GM23338 (cell line): ENCODE measurements at regions not wholly inside any gene's neighbourhood (a gene's known extent, or its start where the extent isn't known, plus 50 kb on each side); places are given as distances from the start of the nearest gene placed in this dataset.

ENCODE experiments used
- ATAC-seq: fragments of 200-7000 bp; cut with Tn5 transposase; 3 replicates; pipeline ENCODE4 v1.9.1; 2020
- DNase-seq: peaks from one replicate; pipeline ENCODE4 v3.0.0-alpha.2; 2015; ENCODE audit warnings: low spot score
- H2AFZ ChIP-seq: fragments of 200-600 bp; sonication (generic); 2 replicates; pipeline ENCODE4 v1.8.0; 2016; ENCODE audit warnings: antibody characterized with exemption, mild to moderate bottlenecking, moderate library complexity
- H3F3A ChIP-seq: fragments of 200-600 bp; sonication (generic); replicated peaks from 2 replicates; pipeline ENCODE4 v1.8.0; 2017; ENCODE audit warnings: antibody characterized with exemption, mixed run types, low read depth
- H3K27ac ChIP-seq: fragments of 200-600 bp; sonication (generic); 2 replicates; pipeline ENCODE4 v1.6.1; 2016; ENCODE audit warnings: low read depth
- H3K27me3 ChIP-seq: fragments of 200-600 bp; sonication (generic); 2 replicates; pipeline ENCODE4 v1.8.0; 2016; ENCODE audit warnings: mild to moderate bottlenecking, mixed run types, moderate library complexity; ENCODE audit not compliant: insufficient read depth
- H3K36me3 ChIP-seq: fragments of 200-600 bp; sonication (generic); 2 replicates; pipeline ENCODE4 v1.8.0; 2016; ENCODE audit warnings: mild to moderate bottlenecking; ENCODE audit not compliant: insufficient read depth
- H3K4me1 ChIP-seq: fragments of 200-600 bp; sonication (generic); 2 replicates; pipeline ENCODE4 v1.8.0; 2016; ENCODE audit warnings: mild to moderate bottlenecking, moderate library complexity; ENCODE audit not compliant: insufficient read depth
- H3K4me2 ChIP-seq: fragments of 200-600 bp; sonication (generic); 2 replicates; pipeline ENCODE4 v1.7.1; 2017; ENCODE audit warnings: mixed run types
- H3K4me3 ChIP-seq: fragments of 200-600 bp; sonication (generic); 2 replicates; pipeline ENCODE4 v1.6.1; 2016; ENCODE audit warnings: mixed run types
- H3K79me2 ChIP-seq: fragments of 200-600 bp; sonication (generic); replicated peaks from 2 replicates; pipeline ENCODE4 v1.8.0; 2017; ENCODE audit warnings: mild to moderate bottlenecking; ENCODE audit not compliant: insufficient read depth
- H3K9me2 ChIP-seq: fragments of 200-600 bp; sonication (generic); 2 replicates; pipeline ENCODE4 v1.8.0; 2017; ENCODE audit not compliant: insufficient read depth
- H4K20me1 ChIP-seq: fragments of 200-600 bp; sonication (generic); replicated peaks from 2 replicates; pipeline ENCODE4 v1.8.0; 2017; ENCODE audit warnings: mild to moderate bottlenecking; ENCODE audit not compliant: insufficient read depth
- H3K27ac Mint-ChIP-seq: 2 replicates; pipeline ENCODE4 v1.8.0; 2020; ENCODE audit warnings: inconsistent platforms, mild to moderate bottlenecking, moderate library complexity, mixed read lengths
- H3K27me3 Mint-ChIP-seq: 3 replicates; pipeline ENCODE4 v1.8.0; 2022; ENCODE audit warnings: low read depth, mild to moderate bottlenecking, moderate library complexity, mixed read lengths, inconsistent platforms; ENCODE audit not compliant: insufficient read depth, poor library complexity
- H3K36me3 Mint-ChIP-seq: 3 replicates; pipeline ENCODE4 v1.8.0; 2021; ENCODE audit warnings: low read depth, mild to moderate bottlenecking, inconsistent platforms, moderate library complexity, mixed read lengths
- H3K4me1 Mint-ChIP-seq: 3 replicates; pipeline ENCODE4 v1.8.0; 2020; ENCODE audit warnings: mild to moderate bottlenecking, inconsistent platforms, mixed read lengths
- H3K4me3 Mint-ChIP-seq: 3 replicates; pipeline ENCODE4 v1.8.0; 2021; ENCODE audit warnings: moderate library complexity, mild to moderate bottlenecking, inconsistent platforms, mixed read lengths
- H3K9me3 Mint-ChIP-seq: 3 replicates; pipeline ENCODE4 v1.8.0; 2020; ENCODE audit warnings: moderate library complexity, mild to moderate bottlenecking, inconsistent platforms, mixed read lengths
- CREB1 ChIP-seq: fragments of 250-450 bp; sonication (Bioruptor Pico); IDR thresholded peaks from 2 replicates; pipeline ENCODE4 v1.5.0; 2020; ENCODE audit warnings: low read depth, mild to moderate bottlenecking, moderate library complexity
- CTCF ChIP-seq, 2 experiments: fragments of 200-600 bp in 1 of 2; sonication (generic) in 1 of 2; conservative IDR thresholded peaks; 2 replicates each; pipeline versions ENCODE4 v1.5.1 to v1.6.1; 2016 to 2017; ENCODE audit warnings: antibody characterized with exemption in 2 of 2, low read depth in 2 of 2, mild to moderate bottlenecking in 2 of 2, moderate library complexity in 1 of 2
- ETS1 ChIP-seq: IDR thresholded peaks from 2 replicates; pipeline ENCODE4 v1.6.1; 2016; ENCODE audit warnings: antibody characterized with exemption
- EZH2 ChIP-seq: fragments of 200-600 bp; sonication (generic); IDR thresholded peaks from one replicate; pipeline ENCODE4 v1.8.0; 2017; ENCODE audit warnings: antibody characterized with exemption, mild to moderate bottlenecking, low read depth; ENCODE audit not compliant: unreplicated experiment
- EZH2phosphoT487 ChIP-seq: fragments of 200-600 bp; sonication (generic); IDR thresholded peaks from one replicate; pipeline ENCODE4 v1.8.1; 2018; ENCODE audit warnings: antibody characterized with exemption; ENCODE audit not compliant: unreplicated experiment
- JUNB ChIP-seq: IDR thresholded peaks from one replicate; pipeline ENCODE4 v1.6.1; 2016; ENCODE audit warnings: antibody characterized with exemption; ENCODE audit not compliant: unreplicated experiment
- NANOG ChIP-seq: IDR thresholded peaks from 2 replicates; pipeline ENCODE4 v1.6.1; 2016; ENCODE audit warnings: antibody characterized with exemption, borderline replicate concordance
- POLR2AphosphoS5 ChIP-seq: IDR thresholded peaks from 2 replicates; pipeline ENCODE4 v1.6.1; 2016; ENCODE audit warnings: antibody characterized with exemption, low read depth
- REST ChIP-seq: IDR thresholded peaks from one replicate; pipeline ENCODE4 v1.6.1; 2018; ENCODE audit warnings: antibody characterized with exemption; ENCODE audit not compliant: unreplicated experiment
- STAT1 ChIP-seq: IDR thresholded peaks from one replicate; pipeline ENCODE4 v1.6.1; 2016; ENCODE audit warnings: antibody characterized with exemption; ENCODE audit not compliant: unreplicated experiment
- ZNF114 ChIP-seq: fragments of 250-450 bp; sonication (Bioruptor Pico); IDR thresholded peaks from 2 replicates; pipeline ENCODE4 v1.5.0; 2020; ENCODE audit warnings: mild to moderate bottlenecking, moderate library complexity
- ZNF331 ChIP-seq: fragments of 250-450 bp; sonication (Bioruptor Pico); IDR thresholded peaks from 2 replicates; pipeline ENCODE4 v1.5.0; 2020; ENCODE audit warnings: low read depth, mild to moderate bottlenecking, moderate library complexity
- TF ChIP-seq, protein P1 (sequence below): fragments of 250-450 bp; sonication (Bioruptor Pico); IDR thresholded peaks from 2 replicates; pipeline ENCODE4 v1.5.0; 2020; ENCODE audit warnings: mild to moderate bottlenecking, moderate library complexity

DNA sequence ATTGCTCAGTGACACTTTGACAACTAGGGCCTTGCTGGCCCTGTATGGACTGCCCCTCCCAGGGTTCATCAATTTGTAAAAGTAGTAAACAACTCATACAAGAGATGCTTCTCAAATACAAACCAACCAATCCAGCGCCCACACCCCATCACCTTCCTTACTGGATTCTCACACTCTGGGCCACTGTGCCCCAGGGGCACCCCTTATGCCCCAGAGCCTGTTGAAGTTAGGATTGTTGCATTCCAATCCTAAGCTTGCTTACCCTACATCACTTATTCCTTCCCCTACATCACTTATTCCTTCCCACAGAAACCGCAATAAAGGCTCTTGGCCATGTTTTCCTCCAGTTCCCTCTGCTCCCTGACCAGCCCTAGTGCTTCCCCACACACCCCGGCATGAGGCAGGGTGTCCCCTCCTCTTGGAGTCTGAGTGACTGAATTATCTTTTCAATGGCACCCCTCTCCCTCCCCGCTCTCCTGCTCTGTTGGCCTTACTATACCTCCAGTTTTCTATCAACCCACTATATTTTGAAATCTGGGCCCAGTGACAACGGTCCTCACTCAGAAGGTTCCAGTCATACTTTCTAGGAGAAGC, 182.4 kb upstream of the S1PR3 start:
- no peaks in the 10 kb centered on the region for H3K79me2 ChIP-seq
- no peak overlapping the region for H3K27ac ChIP-seq
- H3K27me3 Mint-ChIP-seq: peaks cover 5% of the 10 kb centered on the region
- TF ChIP-seq NANOG (no peak), ZNF331 (CRISPR knock-in tag) (no peak), EZH2phosphoT487 (no peak), ETS1 (no peak), ZNF114 (CRISPR knock-in tag) (no peak), JUNB (no peak), CREB1 (no peak), STAT1 (no peak), CTCF (conservative IDR thresholded peaks at IDR 0.05; ENCODE audit: low read depth in 2 of 2) (no peak), REST (no peak), POLR2AphosphoS5 (no peak), EZH2 (no peak)
- TF ChIP-seq, protein P1, sequence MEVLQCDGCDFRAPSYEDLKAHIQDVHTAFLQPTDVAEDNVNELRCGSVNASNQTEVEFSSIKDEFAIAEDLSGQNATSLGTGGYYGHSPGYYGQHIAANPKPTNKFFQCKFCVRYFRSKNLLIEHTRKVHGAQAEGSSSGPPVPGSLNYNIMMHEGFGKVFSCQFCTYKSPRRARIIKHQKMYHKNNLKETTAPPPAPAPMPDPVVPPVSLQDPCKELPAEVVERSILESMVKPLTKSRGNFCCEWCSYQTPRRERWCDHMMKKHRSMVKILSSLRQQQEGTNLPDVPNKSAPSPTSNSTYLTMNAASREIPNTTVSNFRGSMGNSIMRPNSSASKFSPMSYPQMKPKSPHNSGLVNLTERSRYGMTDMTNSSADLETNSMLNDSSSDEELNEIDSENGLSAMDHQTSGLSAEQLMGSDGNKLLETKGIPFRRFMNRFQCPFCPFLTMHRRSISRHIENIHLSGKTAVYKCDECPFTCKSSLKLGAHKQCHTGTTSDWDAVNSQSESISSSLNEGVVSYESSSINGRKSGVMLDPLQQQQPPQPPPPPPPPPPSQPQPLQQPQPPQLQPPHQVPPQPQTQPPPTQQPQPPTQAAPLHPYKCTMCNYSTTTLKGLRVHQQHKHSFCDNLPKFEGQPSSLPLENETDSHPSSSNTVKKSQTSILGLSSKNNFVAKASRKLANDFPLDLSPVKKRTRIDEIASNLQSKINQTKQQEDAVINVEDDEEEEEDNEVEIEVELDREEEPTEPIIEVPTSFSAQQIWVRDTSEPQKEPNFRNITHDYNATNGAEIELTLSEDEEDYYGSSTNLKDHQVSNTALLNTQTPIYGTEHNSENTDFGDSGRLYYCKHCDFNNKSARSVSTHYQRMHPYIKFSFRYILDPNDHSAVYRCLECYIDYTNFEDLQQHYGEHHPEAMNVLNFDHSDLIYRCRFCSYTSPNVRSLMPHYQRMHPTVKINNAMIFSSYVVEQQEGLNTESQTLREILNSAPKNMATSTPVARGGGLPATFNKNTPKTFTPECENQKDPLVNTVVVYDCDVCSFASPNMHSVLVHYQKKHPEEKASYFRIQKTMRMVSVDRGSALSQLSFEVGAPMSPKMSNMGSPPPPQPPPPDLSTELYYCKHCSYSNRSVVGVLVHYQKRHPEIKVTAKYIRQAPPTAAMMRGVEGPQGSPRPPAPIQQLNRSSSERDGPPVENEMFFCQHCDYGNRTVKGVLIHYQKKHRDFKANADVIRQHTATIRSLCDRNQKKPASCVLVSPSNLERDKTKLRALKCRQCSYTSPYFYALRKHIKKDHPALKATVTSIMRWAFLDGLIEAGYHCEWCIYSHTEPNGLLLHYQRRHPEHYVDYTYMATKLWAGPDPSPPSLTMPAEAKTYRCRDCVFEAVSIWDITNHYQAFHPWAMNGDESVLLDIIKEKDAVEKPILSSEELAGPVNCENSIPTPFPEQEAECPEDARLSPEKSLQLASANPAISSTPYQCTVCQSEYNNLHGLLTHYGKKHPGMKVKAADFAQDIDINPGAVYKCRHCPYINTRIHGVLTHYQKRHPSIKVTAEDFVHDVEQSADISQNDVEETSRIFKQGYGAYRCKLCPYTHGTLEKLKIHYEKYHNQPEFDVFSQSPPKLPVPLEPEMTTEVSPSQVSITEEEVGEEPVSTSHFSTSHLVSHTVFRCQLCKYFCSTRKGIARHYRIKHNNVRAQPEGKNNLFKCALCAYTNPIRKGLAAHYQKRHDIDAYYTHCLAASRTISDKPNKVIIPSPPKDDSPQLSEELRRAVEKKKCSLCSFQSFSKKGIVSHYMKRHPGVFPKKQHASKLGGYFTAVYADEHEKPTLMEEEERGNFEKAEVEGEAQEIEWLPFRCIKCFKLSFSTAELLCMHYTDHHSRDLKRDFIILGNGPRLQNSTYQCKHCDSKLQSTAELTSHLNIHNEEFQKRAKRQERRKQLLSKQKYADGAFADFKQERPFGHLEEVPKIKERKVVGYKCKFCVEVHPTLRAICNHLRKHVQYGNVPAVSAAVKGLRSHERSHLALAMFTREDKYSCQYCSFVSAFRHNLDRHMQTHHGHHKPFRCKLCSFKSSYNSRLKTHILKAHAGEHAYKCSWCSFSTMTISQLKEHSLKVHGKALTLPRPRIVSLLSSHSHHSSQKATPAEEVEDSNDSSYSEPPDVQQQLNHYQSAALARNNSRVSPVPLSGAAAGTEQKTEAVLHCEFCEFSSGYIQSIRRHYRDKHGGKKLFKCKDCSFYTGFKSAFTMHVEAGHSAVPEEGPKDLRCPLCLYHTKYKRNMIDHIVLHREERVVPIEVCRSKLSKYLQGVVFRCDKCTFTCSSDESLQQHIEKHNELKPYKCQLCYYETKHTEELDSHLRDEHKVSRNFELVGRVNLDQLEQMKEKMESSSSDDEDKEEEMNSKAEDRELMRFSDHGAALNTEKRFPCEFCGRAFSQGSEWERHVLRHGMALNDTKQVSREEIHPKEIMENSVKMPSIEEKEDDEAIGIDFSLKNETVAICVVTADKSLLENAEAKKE (CRISPR knock-in tag): no peak
- H3F3A ChIP-seq: no peaks in the 10 kb centered on the region
- H3K4me1 Mint-ChIP-seq: peaks cover 6% of the 10 kb centered on the region
- no peaks in the 10 kb centered on the region for H4K20me1 ChIP-seq
- H3K4me1 ChIP-seq: no peaks in the 10 kb centered on the region
- ATAC-seq (no peak), DNase-seq (no peak)
- H3K27ac Mint-ChIP-seq: no peak overlapping the region
- no peaks in the 10 kb centered on the region for H3K9me3 Mint-ChIP-seq
- no peak overlapping the region for H3K4me3 ChIP-seq
- H3K4me2 ChIP-seq: no peak overlapping the region
- H2AFZ ChIP-seq: no peak overlapping the region
- no peaks in the 10 kb centered on the region for H3K27me3 ChIP-seq
- peaks cover 6% of the 10 kb centered on the region for H3K9me2 ChIP-seq
- H3K4me3 Mint-ChIP-seq: no peak overlapping the region
- H3K36me3 Mint-ChIP-seq: no peaks in the 10 kb centered on the region
- no peaks in the 10 kb centered on the region for H3K36me3 ChIP-seq
